ENCODE measurements at regions not wholly inside any gene's neighbourhood (a gene's known extent, or its start where the extent isn't known, plus 50 kb on each side); places are given as distances from the start of the nearest gene placed in this dataset.

DNA sequence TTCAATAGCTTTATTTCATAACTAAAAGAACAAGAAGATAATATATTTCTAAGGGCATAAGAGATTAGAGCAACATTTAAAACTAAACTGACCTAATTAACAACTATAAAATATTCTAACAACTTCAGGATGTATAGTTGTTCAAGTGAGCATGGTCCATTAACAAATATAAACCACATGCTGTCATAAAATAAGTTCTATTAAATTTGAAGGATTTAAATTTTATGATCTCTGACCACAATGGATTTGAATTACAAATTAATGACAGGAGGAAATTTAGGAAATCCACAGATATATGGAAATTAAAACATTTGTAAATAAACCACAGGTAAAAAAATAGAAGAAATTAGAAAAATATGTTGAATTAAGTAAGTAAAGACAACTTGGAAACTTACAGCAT is 196.5 kb upstream of the PCDH20 start:
- TF ChIP-seq POLR2A (IDR thresholded peaks at IDR 0.05; ENCODE audit: low read length) = no peak
- no peak for TF ChIP-seq GATA1 (IDR thresholded peaks at IDR 0.05; ENCODE audit: low read depth, low read length)
